ENCODE measurements at regions not wholly inside any gene's neighbourhood (a gene's known extent, or its start where the extent isn't known, plus 50 kb on each side); places are given as distances from the start of the nearest gene placed in this dataset.
"Not testable (repeated sequence)": the region's sequence is repeated elsewhere in the genome, so short reads cannot be mapped to it uniquely, and the experiment has no call there.

GRCh38 chr2:187871506-187871905 lies 317.3 kb upstream of the TFPI start:
- no peak for DNase-seq (ENCODE audit: low spot score)

GRCh38 chr2:187873132-187873531 lies 318.9 kb upstream of the TFPI start:
- no peak for DNase-seq (ENCODE audit: low spot score)

GRCh38 chr2:187874786-187875185 lies 320.6 kb upstream of the TFPI start:
- no peak for DNase-seq (ENCODE audit: low spot score)

- DNase-seq (ENCODE audit: low spot score), result no peak
Measured at GRCh38 chr2:187875261-187876141, 321.3 kb upstream of the TFPI start.

GRCh38 chr2:187876554-187876953 lies 322.3 kb upstream of the TFPI start:
- DNase-seq (ENCODE audit: low spot score), result no peak

GRCh38 chr2:187877391-187877790 lies 323.2 kb upstream of the TFPI start:
- DNase-seq (ENCODE audit: low spot score), result no peak

GRCh38 chr2:187878112-187878511 lies 323.9 kb upstream of the TFPI start:
- no peak for DNase-seq (ENCODE audit: low spot score)

GRCh38 chr2:187879491-187879890 lies 325.3 kb upstream of the TFPI start:
- DNase-seq (ENCODE audit: low spot score), result no peak

GRCh38 chr2:187884003-187884402 lies 329.8 kb upstream of the TFPI start:
- DNase-seq (ENCODE audit: low spot score), result no peak

- no peak for DNase-seq (ENCODE audit: low spot score)
Measured at GRCh38 chr2:187890690-187891089, 336.5 kb upstream of the TFPI start.

GRCh38 chr2:187900021-187900420 lies 345.8 kb upstream of the TFPI start:
- no peak for DNase-seq (ENCODE audit: low spot score)

GRCh38 chr2:187906021-187906420 lies 351.8 kb upstream of the TFPI start:
- DNase-seq (ENCODE audit: low spot score), result no peak

- DNase-seq (ENCODE audit: low spot score), result not testable (repeated sequence)
Measured at GRCh38 chr2:187910922-187911321, 356.7 kb upstream of the TFPI start.

- no peak for DNase-seq (ENCODE audit: low spot score)
Measured at GRCh38 chr2:187912950-187913349, 358.7 kb upstream of the TFPI start.

GRCh38 chr2:187915810-187916209 lies 361.6 kb upstream of the TFPI start:
- no peak for DNase-seq (ENCODE audit: low spot score)

GRCh38 chr2:187916799-187917198 lies 362.6 kb upstream of the TFPI start:
- DNase-seq (ENCODE audit: low spot score), result no peak

- DNase-seq (ENCODE audit: low spot score), result no peak
Measured at GRCh38 chr2:187917535-187917934, 363.3 kb upstream of the TFPI start.

GRCh38 chr2:187918996-187919821 lies 365.0 kb upstream of the TFPI start:
- DNase-seq (ENCODE audit: low spot score), result no peak

GRCh38 chr2:187920511-187920910 lies 366.3 kb upstream of the TFPI start:
- no peak for DNase-seq (ENCODE audit: low spot score)

GRCh38 chr2:187922846-187923245 lies 368.6 kb upstream of the TFPI start:
- DNase-seq (ENCODE audit: low spot score), result no peak

- no peak for DNase-seq (ENCODE audit: low spot score)
Measured at GRCh38 chr2:187924293-187924692, 367.4 kb upstream of the GULP1 start.

- no peak for DNase-seq (ENCODE audit: low spot score)
Measured at GRCh38 chr2:187934236-187934635, 357.4 kb upstream of the GULP1 start.

GRCh38 chr2:187934692-187935091 lies 357.0 kb upstream of the GULP1 start:
- no peak for DNase-seq (ENCODE audit: low spot score)
